Keratinocyte (primary cell): ENCODE measurements at regions not wholly inside any gene's neighbourhood (a gene's known extent, or its start where the extent isn't known, plus 50 kb on each side); places are given as distances from the start of the nearest gene placed in this dataset.
"Not testable (repeated sequence)": the region's sequence is repeated elsewhere in the genome, so short reads cannot be mapped to it uniquely, and the experiment has no call there.

ENCODE experiments used
- DNase-seq: peaks from one replicate; pipeline ENCODE4 v3.0.0-alpha.2; 2011; ENCODE audit warnings: low read depth, missing footprints, low spot score
- FAIRE-seq: peaks from 2 replicates; lab custom pipeline; 2011; peaks lifted over from hg19 to GRCh38; lab: Jason Lieb, UNC
- H2AFZ ChIP-seq: 2 replicates; pipeline ENCODE4 v1.6.0; 2012; ENCODE audit warnings: low read length, control low read depth, inconsistent platforms; ENCODE audit not compliant: control insufficient read depth
- H3K27ac ChIP-seq: 2 replicates; pipeline ENCODE4 v1.5.1; 2011; ENCODE audit warnings: low read length; ENCODE audit not compliant: control insufficient read depth, insufficient read depth
- H3K27me3 ChIP-seq: 3 replicates; pipeline ENCODE4 v1.6.0; 2011; ENCODE audit warnings: low read length; ENCODE audit not compliant: control insufficient read depth, insufficient read depth; ENCODE audit errors: extremely low read depth
- H3K36me3 ChIP-seq, 2 experiments: 2 replicates in 1 of 2; 3 replicates in 1 of 2; pipeline ENCODE4 v1.5.1; 2011; ENCODE audit warnings: low read length in 2 of 2, mild to moderate bottlenecking in 1 of 2; ENCODE audit not compliant: control insufficient read depth in 2 of 2, insufficient read depth in 2 of 2; ENCODE audit errors: extremely low read depth in 1 of 2
- H3K4me1 ChIP-seq: 3 replicates; pipeline ENCODE4 v1.5.1; 2011; ENCODE audit warnings: low read length; ENCODE audit not compliant: control insufficient read depth, insufficient read depth; ENCODE audit errors: extremely low read depth
- H3K4me2 ChIP-seq: 3 replicates; pipeline ENCODE4 v1.6.0; 2011; ENCODE audit warnings: low read depth, low read length; ENCODE audit not compliant: control insufficient read depth, insufficient read depth; ENCODE audit errors: extremely low read depth
- H3K4me3 ChIP-seq, 3 experiments: fragments of 200-600 bp in 1 of 3; sonication (generic) in 1 of 3; 2 replicates in 2 of 3; 3 replicates in 1 of 3; pipeline ENCODE4 v1.5.1; 2011 to 2016; ENCODE audit warnings: low read length in 3 of 3, mild to moderate bottlenecking in 3 of 3, control low read depth in 2 of 3, inconsistent platforms in 1 of 3, low read depth in 1 of 3, mixed read lengths in 1 of 3, mixed run types in 1 of 3, moderate library complexity in 1 of 3; ENCODE audit not compliant: control insufficient read depth in 2 of 3, insufficient read depth in 2 of 3; ENCODE audit errors: extremely low read depth in 1 of 3
- H3K79me2 ChIP-seq: 2 replicates; pipeline ENCODE4 v1.6.0; 2012; ENCODE audit warnings: low read length; ENCODE audit not compliant: control insufficient read depth, insufficient read depth
- H3K9ac ChIP-seq: 3 replicates; pipeline ENCODE4 v1.6.0; 2011; ENCODE audit warnings: low read length; ENCODE audit not compliant: control insufficient read depth, insufficient read depth; ENCODE audit errors: extremely low read depth
- H3K9me1 ChIP-seq: 3 replicates; pipeline ENCODE4 v1.6.0; 2011; ENCODE audit warnings: low read length; ENCODE audit not compliant: control insufficient read depth, insufficient read depth; ENCODE audit errors: extremely low read depth
- H3K9me3 ChIP-seq: 2 replicates; pipeline ENCODE4 v1.5.1; 2012; ENCODE audit warnings: low read depth, low read length; ENCODE audit not compliant: control insufficient read depth
- H4K20me1 ChIP-seq: 3 replicates; pipeline ENCODE4 v1.6.0; 2011; ENCODE audit warnings: low read length; ENCODE audit not compliant: control insufficient read depth, insufficient read depth; ENCODE audit errors: extremely low read depth
- CTCF ChIP-seq, 3 experiments: IDR thresholded peaks in 1 of 3; conservative IDR thresholded peaks in 1 of 3; optimal IDR thresholded peaks in 1 of 3; 2 replicates in 2 of 3; 3 replicates in 1 of 3; pipeline versions ENCODE3 to v1.5.1; 2011; ENCODE audit warnings: low read length in 3 of 3, mild to moderate bottlenecking in 3 of 3, moderate library complexity in 2 of 3, control low read depth in 1 of 3, inconsistent platforms in 1 of 3; ENCODE audit not compliant: insufficient read depth in 2 of 3; ENCODE audit errors: extremely low read depth in 1 of 3
- EZH2 ChIP-seq: IDR thresholded peaks from one replicate; pipeline ENCODE4 v1.6.1; 2012; ENCODE audit warnings: inconsistent platforms, mild to moderate bottlenecking, low read length, moderate library complexity
- dilution Hi-C: fragments of 300-500 bp; cut with MboI; formaldehyde crosslinking; loops from one replicate; pipeline ENCODE4 v1.7.0; 2020; ENCODE audit warnings: low sequenced_read_pairs; ENCODE audit not compliant: extremely low pct_ligation_motif_present

GRCh38 chr7:123323689-123324088 is 123.9 kb upstream of the SLC13A1 start:
- Histone ChIP-seq H3K9ac (no peak overlapping the region), H3K79me2 (no peaks in the 10 kb centered on the region), H3K4me1 (no peaks in the 10 kb centered on the region), H3K27ac (no peak overlapping the region), H3K27me3 (no peaks in the 10 kb centered on the region), H2AFZ (no peak overlapping the region), H3K9me3 (no peaks in the 10 kb centered on the region), H4K20me1 (no peaks in the 10 kb centered on the region), H3K4me2 (no peak overlapping the region), H3K4me3 (no peak overlapping the region), H3K36me3 (no peaks in the 10 kb centered on the region), H3K9me1 (no peaks in the 10 kb centered on the region)
- DNase-seq, result no peak
- no peak for FAIRE-seq
- dilution Hi-C loops, result no loop called here
- no peak for TF ChIP-seq CTCF (optimal IDR thresholded peaks at IDR 0.05 in 1 of 3, IDR thresholded peaks at IDR 0.05 in 1 of 3, conservative IDR thresholded peaks at IDR 0.05 in 1 of 3; ENCODE audit: extremely low read depth in 1 of 3, insufficient read depth in 2 of 3, low read length in 3 of 3)
- TF ChIP-seq EZH2, result no peak

GRCh38 chr7:123321578-123321977 is 121.8 kb upstream of the SLC13A1 start:
- H3K27me3 ChIP-seq, H3K9ac ChIP-seq, H3K27ac ChIP-seq, FAIRE-seq, H3K4me1 ChIP-seq, H2AFZ ChIP-seq, H3K9me1 ChIP-seq, H3K9me3 ChIP-seq, H3K4me2 ChIP-seq, H3K79me2 ChIP-seq, DNase-seq, H4K20me1 ChIP-seq, H3K4me3 ChIP-seq, dilution Hi-C loops, H3K36me3 ChIP-seq: not testable (repeated sequence)

GRCh38 chr7:123319911-123320310 is 120.1 kb upstream of the SLC13A1 start:
- no peaks in the 10 kb centered on the region for H3K4me1 ChIP-seq
- TF ChIP-seq EZH2, result no peak
- no peak for TF ChIP-seq CTCF (optimal IDR thresholded peaks at IDR 0.05 in 1 of 3, IDR thresholded peaks at IDR 0.05 in 1 of 3, conservative IDR thresholded peaks at IDR 0.05 in 1 of 3; ENCODE audit: extremely low read depth in 1 of 3, insufficient read depth in 2 of 3, low read length in 3 of 3)
- FAIRE-seq (no peak), DNase-seq (no peak)
- no peaks in the 10 kb centered on the region for H4K20me1 ChIP-seq
- no peak overlapping the region for H3K9ac ChIP-seq
- no peaks in the 10 kb centered on the region for H3K9me1 ChIP-seq
- H3K79me2 ChIP-seq, result no peaks in the 10 kb centered on the region
- dilution Hi-C loops, result no loop called here
- H2AFZ ChIP-seq, result no peak overlapping the region
- no peak overlapping the region for H3K27ac ChIP-seq
- no peaks in the 10 kb centered on the region for H3K9me3 ChIP-seq
- no peak overlapping the region for H3K4me2 ChIP-seq
- no peaks in the 10 kb centered on the region for H3K36me3 ChIP-seq
- no peak overlapping the region for H3K4me3 ChIP-seq
- no peaks in the 10 kb centered on the region for H3K27me3 ChIP-seq
